ENCODE measurements at regions not wholly inside any gene's neighbourhood (a gene's known extent, or its start where the extent isn't known, plus 50 kb on each side); places are given as distances from the start of the nearest gene placed in this dataset.

DNA sequence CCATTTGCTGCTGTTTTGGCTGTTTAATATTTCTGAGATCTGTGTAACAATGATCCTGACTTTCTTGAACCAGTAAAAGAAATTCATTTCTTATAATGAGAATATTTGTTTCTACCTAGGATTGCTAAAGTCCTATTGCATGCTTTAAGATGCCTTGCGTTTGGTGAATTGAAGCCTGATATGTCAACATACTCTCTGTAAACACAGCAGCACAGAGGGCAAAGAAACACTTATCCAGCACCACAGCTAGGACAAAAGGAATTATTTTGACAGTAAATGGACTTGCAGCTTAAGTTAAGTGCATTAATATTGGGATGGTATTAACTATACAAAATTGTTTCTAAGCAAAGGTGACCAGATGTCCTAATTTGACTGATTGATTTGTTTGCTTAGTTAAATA, 2031.2 kb upstream of the CDH6 start:
- no peak for TF ChIP-seq CTCF (IDR thresholded peaks at IDR 0.05; ENCODE audit: insufficient read depth, low read length)
- no peak for TF ChIP-seq REST (IDR thresholded peaks at IDR 0.05; ENCODE audit: insufficient replicate concordance, low read depth)

Data from HL-60 (cell line).